ENCODE measurements at regions not wholly inside any gene's neighbourhood (a gene's known extent, or its start where the extent isn't known, plus 50 kb on each side); places are given as distances from the start of the nearest gene placed in this dataset.

DNA sequence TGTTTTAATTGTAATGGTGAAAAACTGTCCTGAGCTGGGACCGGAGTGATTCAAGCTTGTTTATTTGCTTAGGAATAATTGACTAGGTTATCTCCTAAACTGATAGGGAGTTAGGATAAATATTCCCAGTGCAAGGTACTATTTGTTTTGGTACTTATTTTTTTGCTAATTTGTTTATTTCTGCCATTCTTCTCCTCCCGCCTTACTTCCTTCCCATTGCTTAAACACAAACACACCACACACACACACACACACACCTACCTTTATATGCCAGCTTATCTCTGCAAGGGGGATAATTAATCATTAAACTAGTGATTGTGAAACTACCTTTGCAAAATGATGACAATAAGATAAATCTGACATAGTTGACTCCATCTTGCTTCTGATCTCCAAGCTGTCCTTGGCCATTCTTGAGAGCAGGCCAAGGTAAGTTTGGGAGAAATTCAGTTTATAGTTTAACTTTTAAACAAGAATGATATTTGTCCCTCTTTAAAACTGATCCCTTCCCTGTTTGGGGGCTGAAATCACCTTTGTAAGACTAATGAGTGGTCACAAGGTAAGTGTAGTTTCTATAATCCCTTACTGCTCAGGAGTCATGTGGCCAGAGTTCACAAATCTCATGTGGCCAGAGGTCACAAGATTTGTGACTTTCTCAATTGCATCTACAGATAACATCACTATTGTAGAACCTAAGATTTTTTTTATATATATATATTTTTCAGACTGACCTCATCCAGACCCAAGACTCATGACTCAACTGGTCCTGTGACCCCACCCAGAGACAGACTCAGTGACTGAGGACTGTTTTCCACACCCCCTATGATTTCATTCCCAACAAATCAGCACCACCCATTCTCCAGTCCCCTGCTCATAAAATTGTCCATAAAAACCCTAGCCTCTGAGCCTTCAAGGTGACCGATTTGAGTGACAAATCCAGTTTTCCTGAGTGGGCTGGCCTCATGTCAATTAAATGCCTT, 83.1 kb upstream of the LRRTM4 start (continued):
- TF ChIP-seq ZNF552 (CRISPR knock-in tag; IDR thresholded peaks at IDR 0.05; ENCODE audit: borderline replicate concordance) (no peak), ZNF160 (CRISPR knock-in tag; IDR thresholded peaks at IDR 0.05) (no peak), RFXANK (CRISPR knock-in tag; IDR thresholded peaks at IDR 0.05) (no peak), ZNF441 (CRISPR knock-in tag; IDR thresholded peaks at IDR 0.05; ENCODE audit: borderline replicate concordance) (no peak), SRF (IDR thresholded peaks at IDR 0.05; ENCODE audit: low read depth, low read length) (no peak), TP53 (CRISPR knock-in tag; conservative IDR thresholded peaks at IDR 0.05) (no peak), ZNF549 (CRISPR knock-in tag; IDR thresholded peaks at IDR 0.05) (no peak), GZF1 (CRISPR knock-in tag; IDR thresholded peaks at IDR 0.05) (no peak), FOXC1 (CRISPR knock-in tag; IDR thresholded peaks at IDR 0.05; ENCODE audit: borderline replicate concordance) (no peak), MTF2 (CRISPR knock-in tag; IDR thresholded peaks at IDR 0.05; ENCODE audit: borderline replicate concordance) (no peak), ZNF83 (CRISPR knock-in tag; IDR thresholded peaks at IDR 0.05; ENCODE audit: borderline replicate concordance) (no peak), ZNF17 (CRISPR knock-in tag; IDR thresholded peaks at IDR 0.05) (no peak), NRL (CRISPR knock-in tag; IDR thresholded peaks at IDR 0.05; ENCODE audit: borderline replicate concordance) (no peak), FOXP1 (IDR thresholded peaks at IDR 0.05) (peak; percentile 73; the same call in 1 of the 2 replicates), FOXP1 (CRISPR knock-in tag; IDR thresholded peaks at IDR 0.05) (peak; percentile 95), ZNF557 (CRISPR knock-in tag; IDR thresholded peaks at IDR 0.05) (no peak), ZNF180 (CRISPR knock-in tag; IDR thresholded peaks at IDR 0.05; ENCODE audit: borderline replicate concordance, low read depth) (no peak), ZNF709 (CRISPR knock-in tag; IDR thresholded peaks at IDR 0.05) (no peak), ZNF775 (CRISPR knock-in tag; IDR thresholded peaks at IDR 0.05; ENCODE audit: borderline replicate concordance) (no peak), MIER3 (CRISPR knock-in tag; IDR thresholded peaks at IDR 0.05; ENCODE audit: borderline replicate concordance) (no peak), CREM (IDR thresholded peaks at IDR 0.05) (peak; percentile 55), CREM (CRISPR knock-in tag; IDR thresholded peaks at IDR 0.05) (no peak), SOX6 (IDR thresholded peaks at IDR 0.05) (no peak), SOX6 (CRISPR knock-in tag; IDR thresholded peaks at IDR 0.05) (peak; percentile 95)
- TF ChIP-seq, protein P1, sequence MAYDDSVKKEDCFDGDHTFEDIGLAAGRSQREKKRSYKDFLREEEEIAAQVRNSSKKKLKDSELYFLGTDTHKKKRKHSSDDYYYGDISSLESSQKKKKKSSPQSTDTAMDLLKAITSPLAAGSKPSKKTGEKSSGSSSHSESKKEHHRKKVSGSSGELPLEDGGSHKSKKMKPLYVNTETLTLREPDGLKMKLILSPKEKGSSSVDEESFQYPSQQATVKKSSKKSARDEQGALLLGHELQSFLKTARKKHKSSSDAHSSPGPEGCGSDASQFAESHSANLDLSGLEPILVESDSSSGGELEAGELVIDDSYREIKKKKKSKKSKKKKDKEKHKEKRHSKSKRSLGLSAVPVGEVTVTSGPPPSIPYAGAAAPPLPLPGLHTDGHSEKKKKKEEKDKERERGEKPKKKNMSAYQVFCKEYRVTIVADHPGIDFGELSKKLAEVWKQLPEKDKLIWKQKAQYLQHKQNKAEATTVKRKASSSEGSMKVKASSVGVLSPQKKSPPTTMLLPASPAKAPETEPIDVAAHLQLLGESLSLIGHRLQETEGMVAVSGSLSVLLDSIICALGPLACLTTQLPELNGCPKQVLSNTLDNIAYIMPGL (CRISPR knock-in tag; IDR thresholded peaks at IDR 0.05; ENCODE audit: borderline replicate concordance in 1 of 2, low read depth in 1 of 2): no peak
- TF ChIP-seq, protein P2, sequence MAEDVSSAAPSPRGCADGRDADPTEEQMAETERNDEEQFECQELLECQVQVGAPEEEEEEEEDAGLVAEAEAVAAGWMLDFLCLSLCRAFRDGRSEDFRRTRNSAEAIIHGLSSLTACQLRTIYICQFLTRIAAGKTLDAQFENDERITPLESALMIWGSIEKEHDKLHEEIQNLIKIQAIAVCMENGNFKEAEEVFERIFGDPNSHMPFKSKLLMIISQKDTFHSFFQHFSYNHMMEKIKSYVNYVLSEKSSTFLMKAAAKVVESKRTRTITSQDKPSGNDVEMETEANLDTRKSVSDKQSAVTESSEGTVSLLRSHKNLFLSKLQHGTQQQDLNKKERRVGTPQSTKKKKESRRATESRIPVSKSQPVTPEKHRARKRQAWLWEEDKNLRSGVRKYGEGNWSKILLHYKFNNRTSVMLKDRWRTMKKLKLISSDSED (CRISPR knock-in tag; IDR thresholded peaks at IDR 0.05): no peak
- TF ChIP-seq, protein P3, sequence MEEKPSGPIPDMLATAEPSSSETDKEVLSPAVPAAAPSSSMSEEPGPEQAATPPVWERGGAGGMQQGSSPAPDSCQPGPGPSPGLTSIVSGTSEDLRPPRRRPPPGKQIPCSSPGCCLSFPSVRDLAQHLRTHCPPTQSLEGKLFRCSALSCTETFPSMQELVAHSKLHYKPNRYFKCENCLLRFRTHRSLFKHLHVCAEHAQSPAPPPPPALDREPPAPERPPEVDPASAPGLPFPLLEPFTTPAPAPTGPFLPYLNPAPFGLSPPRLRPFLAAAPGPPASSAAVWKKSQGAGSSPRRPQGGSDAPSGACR (CRISPR knock-in tag; IDR thresholded peaks at IDR 0.05): no peak
- TF ChIP-seq, protein P4, sequence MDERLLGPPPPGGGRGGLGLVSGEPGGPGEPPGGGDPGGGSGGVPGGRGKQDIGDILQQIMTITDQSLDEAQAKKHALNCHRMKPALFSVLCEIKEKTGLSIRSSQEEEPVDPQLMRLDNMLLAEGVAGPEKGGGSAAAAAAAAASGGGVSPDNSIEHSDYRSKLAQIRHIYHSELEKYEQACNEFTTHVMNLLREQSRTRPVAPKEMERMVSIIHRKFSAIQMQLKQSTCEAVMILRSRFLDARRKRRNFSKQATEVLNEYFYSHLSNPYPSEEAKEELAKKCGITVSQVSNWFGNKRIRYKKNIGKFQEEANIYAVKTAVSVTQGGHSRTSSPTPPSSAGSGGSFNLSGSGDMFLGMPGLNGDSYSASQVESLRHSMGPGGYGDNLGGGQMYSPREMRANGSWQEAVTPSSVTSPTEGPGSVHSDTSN (CRISPR knock-in tag; IDR thresholded peaks at IDR 0.05): no peak

All from HepG2 (cell line).